HG02885 (cell line): ENCODE measurements at regions not wholly inside any gene's neighbourhood (a gene's known extent, or its start where the extent isn't known, plus 50 kb on each side); places are given as distances from the start of the nearest gene placed in this dataset.

Source experiments
- ATAC-seq: cut with Tn5 transposase; IDR thresholded peaks from one replicate; pipeline ENCODE4 v1.9.1; 2021; ENCODE audit warnings: mild to moderate bottlenecking; ENCODE audit not compliant: unreplicated experiment, poor library complexity

DNA sequence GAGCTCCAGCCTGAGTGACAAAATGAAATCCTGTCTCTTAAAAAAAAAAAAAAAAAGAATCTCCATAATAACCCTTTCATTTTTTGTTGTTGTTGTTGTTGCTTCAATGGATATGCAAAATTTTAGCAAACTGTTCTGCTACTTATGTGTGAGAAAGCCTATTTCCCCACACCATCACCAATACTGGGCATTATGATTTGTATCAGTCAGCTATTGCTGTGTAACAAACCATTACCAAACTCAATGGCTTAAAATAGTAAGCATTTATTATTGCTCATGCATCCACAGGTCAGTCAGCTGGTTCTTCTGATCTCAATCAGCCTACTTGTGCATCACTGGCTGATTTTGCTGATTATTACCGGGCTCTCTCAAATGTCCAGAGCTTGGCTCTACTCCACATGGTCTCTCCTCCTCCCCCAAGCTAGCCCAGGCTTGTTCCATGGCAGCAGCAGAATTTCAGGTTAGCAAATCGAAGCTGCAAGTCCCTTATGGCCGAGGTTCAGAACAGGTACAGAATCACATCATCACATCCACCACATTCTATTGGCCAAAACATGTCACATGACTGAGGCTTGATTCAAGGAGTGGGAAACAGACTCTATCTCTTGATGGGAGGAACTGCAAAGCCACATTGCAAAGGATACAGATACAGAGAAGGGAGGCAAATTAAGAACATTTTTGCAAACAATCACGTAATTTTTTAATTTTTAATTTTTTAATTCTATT lies 135.1 kb downstream of the MN1 start:
- no peak for ATAC-seq

DNA sequence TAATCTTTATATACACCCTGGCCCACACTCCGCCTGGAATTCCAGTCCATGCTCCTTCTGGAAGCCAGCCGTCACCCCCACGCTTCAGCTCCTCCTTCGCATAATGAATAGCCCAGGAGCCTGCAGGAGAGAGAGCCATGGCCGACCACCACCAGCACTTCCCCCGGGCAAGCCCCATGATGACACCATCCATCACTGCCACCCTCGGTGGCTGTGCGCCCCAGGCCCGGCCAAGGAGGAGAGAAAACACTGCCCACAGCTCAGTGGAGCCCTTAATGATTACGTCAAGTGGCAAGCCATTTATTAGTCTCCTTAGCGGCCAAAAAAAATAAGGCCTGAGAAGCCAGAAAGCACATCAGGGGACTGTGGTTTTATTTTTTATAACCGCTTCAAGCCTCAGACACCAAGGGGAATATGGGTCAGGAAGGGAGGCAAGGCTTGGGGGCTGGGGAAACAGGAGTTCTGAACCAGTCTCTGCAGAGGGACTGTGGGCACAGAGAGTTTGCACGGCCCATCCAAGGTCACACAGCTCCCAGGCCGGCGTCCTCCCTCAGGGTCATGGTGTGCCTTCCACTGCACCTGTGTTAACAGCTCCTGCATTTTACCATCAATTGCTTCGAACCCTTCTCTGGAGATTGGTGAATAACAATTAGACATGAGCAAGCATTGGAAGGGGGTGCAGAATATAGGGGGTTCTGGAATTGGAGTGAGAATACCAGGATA lies 134.3 kb downstream of the MN1 start:
- no peak for ATAC-seq

DNA sequence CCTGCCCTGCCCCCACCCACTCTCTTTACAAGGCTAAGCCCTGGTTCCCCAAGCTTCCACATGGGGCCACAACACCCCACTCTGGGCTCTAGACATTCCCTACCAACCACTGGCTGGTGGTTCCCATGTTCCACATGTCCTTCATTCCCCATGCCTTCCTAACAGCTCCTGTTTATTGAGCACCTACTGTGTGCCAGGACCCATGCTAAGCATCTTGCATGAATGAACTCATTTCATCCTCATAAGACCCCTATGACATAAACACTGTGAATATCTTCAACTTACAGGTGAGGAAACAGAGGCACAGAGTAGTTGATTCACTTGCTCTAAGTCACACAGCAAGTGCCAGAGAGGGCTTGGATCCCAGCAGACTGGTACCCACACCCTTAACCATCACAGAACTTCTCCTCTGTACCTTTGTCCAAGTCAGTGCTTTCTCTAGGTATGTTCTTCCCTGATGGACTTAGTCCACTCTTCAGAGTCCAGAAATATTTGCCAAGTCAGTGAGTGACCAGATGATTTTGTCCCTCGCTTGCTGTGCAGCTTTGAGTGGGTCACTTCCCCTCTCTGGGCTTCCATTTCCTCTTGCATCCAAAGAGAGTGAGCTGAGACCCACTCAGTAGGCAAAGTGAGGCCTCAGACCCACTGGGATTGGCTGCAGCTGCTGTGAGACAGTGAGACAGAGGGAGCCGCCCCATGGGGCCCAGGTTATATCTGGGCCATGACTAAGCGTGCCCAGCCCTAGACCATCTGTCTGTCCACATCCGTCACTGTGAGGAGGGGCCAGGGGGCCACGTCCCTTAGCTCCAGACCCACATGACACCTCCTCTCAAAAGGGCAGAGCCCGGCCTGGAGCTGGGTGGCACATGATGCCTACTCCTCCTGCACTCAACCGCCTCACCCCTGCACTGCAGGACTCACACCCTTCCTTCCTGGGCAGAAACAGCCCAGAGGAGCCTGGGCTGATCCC lies 132.4 kb downstream of the MN1 start:
- no peak for ATAC-seq

DNA sequence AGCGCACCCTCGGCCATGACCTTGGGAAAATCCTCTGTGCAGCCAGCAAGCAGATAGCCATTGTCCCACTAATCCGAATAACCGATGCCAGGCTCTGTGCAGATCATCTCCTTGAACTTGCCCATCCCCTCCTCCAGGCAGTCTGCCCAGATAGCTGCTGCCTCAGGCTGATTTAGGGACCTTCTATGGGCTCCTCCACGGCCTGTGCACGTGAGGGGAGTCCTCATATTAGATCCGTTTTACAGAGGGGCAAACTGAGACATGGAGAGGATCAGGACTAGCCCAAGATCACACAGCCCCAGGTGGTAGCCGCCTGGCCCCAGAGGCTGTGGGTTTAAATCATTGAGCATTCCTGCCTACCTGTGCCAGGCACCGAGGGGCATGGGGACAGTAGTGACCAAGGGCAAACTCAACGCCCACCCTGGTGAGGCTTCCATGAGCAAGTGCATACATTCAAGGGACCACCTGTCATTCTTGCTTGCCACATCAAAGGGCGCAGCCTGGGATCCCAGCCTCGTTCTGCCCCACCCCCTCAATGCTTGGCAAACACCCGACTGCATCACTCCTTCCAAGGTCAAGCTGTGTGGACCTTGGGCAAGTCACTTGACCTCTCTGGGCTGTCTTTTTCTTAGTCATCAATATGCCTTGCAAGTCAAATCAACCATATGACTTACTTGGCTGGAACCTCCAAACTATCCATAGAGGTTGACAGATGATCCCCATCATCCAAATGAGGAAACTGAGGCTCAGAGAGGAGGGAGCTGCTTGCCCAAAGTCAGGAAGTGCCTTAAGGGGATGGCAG lies 131.6 kb downstream of the MN1 start:
- no peak for ATAC-seq

DNA sequence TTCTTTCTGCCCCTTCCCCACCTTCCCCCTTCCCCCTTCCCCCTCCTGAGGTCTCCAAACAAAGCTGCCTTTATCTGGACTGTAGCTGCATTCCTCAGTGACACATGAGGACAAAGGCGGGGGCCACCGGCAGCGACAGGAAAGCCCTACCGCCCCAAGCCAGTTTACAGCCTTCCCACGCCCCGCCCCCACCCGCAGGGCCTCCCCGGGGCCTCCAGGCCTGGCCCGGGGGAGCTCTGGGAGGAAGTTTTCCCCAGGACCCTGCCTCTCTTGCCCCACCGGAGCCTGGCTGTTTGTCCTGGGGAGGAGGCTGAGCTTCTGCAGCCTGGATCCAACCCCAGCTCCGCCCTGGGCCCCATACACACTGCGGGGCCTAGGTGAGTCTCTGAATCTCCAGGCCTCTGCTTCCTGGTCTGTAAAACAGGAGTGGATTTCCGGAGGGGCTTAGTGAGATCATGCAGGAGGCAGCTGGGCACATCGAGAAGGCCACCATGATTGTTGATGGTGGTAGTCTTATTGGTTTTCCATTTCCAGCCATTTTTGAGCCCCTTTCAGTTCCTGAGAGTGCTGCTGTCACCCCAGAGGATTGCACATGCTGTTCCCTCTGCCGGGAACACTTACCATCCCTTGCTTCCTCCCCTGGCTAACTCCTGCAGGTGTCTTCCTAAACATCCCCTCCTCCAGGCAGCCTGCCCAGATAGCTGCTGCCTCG lies 130.7 kb downstream of the MN1 start:
- no peak for ATAC-seq

DNA sequence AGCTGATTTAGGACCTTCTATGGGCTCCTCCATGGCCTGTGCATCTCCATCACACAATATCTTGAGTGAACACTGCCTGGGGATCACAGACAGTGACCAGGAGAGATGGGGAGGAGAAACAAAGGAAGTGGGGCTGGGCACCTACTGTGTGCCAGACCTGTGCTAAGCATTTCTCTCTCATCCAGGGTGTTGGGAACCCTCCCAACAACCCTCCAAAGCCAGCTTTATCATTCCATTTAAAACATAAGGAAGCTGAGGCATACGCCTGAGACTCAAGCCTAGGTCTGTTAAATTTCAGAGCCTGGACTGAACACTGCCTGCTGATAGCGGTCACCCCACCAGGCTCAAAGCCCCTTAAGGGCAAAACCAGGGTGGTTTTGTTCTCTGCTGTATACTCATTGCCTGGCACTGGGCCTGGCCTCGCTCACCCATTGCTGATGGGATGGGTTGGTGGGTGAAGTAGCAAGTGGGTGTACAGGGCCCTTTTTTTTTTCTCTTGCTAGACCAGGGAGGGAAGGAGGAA lies 130.1 kb downstream of the MN1 start:
- no peak for ATAC-seq

DNA sequence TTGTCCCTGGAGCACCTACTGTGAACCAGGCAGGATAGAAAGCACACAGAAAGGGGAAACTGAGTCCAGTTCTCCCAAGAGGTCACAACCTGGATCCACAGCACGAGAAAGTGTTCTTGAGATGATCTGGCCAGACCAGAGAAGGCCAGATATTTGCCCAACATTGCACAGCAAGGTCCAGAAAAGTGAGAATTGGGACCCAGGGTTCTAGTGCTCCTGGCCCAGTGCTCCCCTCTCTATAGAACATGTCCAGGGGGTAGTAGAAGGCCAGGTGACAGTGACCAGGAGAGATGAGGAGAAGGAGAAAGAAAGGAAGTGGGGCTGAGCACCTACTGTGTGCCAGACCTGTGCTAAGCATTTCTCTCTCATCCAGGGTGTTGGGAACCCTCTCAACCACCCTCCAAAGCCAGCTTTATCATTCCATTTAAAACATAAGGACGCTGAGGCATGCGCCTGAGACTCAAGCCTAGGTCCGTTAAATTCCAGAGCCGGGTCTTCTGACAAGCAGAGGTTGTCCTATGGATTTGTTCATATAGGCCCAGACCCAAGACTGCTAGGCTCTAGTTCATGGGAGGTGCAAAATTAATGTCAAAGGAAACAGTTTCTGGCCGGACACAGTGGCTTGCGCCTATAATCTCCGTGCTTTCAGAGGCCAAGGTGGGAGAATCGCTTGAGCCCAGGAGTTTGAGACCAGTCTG lies 128.7 kb downstream of the MN1 start:
- ATAC-seq = no peak

DNA sequence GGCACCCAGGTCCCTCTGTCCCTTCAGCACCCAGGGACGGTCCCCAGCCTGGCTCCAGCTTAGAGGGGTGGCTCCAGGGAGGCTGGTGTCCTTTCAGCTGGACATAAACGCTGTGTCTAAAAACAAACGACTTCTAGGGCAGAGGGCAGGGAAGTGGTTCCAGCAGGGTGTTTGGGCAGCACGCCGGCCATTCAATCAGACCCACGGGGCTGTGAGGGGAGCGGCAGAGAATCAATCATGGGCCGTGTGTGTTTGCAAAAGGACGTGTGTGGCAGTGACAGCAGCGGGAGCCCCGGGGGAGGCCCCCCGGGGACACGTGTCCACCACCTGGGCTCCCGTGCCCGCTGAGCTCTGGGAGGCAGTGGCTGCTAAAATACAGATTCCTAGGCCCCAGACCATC lies 127.7 kb downstream of the MN1 start:
- no peak for ATAC-seq

DNA sequence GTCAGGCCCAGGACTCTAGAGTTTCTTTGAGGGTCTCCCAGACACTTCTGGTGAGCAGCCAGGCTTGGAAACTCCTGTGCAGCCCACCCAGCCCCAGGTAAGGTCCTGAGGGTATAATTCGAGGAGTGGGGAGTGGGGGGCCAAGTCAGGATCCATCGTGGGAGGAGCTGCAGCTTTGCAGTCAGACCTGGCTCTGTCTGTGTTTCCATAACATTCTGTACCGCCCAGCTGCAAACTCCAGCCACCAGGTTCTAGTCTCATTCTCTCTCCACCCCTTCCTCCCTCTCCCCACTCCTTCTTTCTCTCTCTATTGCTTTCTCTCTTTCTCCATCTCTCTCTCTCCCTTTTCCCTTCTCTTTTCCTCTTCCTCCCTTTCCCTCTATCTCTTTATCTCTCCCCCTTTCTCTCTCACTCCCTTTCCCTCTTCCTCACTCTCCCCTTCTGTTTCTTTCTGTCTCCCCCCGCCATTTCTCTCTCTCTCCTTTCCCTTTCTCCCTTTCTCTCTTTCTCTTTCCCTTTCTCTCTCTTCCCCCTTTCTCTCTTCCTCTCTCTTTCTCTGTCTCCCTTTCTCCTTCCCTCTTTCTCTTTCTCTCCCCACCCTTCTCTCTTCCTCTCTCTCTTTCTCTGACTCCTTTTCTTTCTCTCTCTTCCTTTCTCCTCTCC lies 127.2 kb downstream of the MN1 start:
- ATAC-seq = no peak

DNA sequence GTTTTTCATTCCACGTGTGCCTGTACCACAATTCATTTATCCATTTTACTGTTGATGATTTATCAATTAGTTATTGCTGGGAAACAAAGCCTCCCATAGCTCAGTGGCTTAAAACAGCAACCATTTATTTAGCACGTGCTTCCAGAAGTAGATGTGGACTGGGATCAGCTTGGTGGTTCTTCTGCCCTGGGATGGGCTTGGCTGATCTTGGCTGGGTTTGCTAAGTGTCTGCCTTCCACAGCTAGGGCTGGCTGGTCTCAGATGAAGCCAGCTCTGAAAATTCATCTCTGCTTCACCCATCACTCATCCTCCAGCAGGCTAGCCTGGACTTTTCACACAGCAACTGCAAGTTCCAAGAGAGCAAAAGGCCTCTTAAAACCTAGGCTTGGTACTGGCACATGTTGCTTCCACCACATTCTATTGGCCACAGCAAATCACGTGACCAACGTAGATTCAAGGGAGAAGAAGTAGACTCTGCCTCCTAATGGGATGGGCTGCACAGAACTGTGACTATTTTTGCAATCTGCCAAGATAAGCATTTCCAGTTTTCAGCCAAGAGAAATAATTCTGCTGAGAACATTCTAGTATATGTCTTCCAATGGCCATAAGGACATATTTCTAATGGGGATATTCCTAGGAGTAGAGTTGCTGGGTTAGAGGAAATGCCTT lies 124.9 kb downstream of the MN1 start:
- ATAC-seq = no peak

DNA sequence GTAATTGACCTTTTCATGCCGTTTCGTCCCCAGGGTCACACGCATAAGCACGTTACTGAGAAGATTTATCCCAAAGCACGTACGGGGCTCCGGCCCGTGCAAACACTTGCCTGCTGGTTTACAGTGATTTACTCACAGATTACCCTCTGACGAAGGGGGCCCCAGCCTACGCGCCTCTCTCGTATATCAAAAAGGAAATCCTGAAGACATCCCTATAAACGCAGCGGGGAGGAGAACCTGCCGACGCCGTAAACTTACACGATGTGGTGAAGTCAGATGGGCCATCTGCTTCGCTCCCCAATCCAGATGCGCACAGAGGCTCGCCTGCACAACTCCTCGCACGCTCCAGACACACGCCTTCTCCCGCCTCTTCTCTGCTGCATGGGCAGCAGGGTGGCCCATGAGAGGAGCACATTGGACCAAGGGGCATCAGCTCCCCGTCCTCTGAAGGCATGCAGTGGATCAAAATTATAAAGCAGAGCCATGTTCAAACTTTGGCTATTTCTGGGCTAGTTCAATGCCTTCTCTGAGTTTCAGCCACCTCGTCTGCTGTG lies 123.6 kb downstream of the MN1 start:
- ATAC-seq = no peak

DNA sequence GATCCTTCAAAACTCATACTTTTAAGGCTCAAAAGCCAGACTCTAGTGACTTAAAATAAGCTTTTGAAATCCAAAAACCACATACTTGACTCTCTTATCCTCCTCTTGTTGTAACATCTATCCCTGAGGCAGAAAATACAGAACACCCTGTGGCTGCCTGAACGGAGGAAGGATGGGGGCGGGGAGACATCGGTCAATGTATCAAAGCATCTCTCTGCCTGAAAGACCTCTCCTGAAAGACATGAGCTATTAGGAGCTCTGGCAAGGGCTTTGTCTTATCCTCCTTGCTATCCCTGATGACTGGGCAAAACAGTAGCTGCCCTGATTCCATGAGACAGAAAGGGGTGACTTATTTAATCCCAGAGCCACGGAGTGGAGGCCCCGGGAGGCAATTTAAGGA lies 122.4 kb downstream of the MN1 start:
- no peak for ATAC-seq

DNA sequence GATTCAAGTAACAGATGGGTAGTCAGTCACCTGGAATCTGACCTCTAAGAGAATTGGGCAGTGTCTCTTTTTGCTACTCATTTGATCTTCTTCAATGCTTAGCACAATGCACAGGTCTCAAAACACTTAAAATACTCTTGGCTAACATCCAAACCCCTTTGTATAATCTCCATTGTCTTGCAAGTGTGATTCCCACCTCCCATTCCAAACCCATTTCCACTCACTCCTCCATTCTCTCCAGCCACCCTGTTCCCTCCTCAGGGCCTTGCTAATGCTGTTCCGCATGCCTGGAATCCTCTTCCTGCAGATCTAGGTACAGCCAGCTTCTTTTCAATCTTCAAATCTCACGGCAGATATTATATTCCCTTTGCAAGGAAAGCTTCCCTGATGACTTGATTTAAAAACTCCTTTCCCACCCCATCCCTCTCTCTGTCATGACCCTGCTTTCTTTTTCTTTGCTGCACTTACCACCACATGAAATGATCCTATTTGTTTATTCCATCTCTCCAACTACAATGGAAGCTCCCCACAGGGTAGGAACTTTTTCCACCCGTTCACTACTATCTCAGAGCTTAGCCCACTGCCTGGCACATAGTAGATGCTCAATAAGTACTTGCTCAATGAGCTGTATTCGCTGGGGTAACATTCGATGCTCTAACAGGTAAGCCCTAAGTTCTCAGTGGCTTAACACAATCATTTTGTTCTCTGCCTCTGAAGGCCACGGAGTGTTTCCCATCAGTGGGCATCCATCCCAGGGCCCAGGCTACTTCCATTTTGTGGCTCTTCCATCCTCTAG lies 121.7 kb downstream of the MN1 start:
- no peak for ATAC-seq

DNA sequence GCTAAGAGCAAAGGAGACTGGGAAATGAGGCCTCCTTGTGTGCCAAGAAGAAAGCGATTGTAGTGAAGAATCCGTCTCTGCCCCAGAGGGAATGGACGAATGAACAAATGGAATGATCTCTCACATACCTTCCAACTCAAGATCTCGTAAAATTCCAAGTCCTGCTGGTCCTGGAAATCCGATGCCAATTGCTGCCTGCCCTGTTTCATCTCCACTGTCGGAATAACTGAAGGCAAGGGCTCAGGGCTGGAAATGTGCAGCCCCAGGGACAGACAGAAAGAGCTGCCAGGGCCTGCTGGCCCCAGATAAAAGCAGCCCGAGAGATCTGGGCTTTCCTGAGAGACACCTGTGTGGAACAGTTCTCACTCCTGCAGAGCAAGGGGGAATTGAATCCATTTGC lies 120.9 kb downstream of the MN1 start:
- ATAC-seq = no peak

DNA sequence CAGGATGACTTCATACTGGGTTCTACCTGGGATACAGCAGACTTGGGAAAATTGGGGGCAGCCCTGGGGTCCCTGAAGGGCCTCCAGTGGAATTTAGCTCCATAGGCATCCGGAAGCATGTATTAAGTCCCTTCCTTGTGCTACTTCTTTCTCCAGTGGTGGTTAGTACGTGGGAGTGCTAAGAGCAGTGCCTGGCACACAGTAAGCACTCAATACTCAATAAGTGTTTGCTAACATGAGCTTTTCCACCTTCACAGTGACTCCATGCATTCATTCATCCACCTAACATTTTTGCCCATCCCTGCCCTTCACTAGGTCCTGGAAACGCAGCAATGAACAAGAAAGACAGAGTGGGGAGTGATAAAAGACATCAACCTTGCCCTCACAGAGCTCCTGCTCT lies 120.5 kb downstream of the MN1 start:
- no peak for ATAC-seq

DNA sequence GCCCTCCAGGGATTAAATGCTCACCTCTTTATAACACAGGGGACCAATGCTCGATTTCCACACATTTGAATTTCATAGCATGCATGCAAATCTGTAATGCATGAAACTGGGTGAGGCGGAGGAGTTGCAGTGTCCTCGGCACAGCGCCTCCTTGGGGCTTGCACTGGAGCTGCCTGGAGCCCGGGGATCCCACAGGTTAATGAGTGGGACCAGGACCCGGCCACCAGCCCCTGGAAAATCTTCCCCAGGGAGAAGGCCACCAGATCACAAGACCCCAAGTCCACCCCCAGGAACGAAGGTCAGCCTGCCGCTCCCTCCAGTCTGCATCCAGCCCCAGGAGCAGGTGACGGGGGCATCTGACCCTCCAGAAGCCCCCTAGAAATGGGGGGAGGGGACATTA lies 119.1 kb downstream of the MN1 start:
- ATAC-seq = no peak

DNA sequence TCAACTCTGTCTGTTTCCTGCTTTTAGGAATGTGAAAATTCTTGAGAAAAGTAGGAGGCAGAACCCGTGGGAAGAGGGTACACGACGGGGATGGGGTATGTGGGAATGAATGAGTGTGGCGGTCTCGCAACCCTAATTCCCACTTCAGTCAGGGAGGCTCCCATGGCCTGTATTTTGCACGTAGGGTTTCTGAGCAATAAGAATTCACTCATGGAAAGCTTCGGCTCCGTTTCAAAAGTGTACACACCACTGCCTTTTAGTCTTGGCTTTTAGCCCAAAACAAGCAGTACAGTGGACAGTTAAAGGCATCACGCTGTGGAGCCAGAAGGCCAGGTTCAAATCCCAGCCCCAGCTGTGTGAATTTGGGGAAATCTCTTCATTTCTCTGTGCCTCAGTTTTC lies 116.7 kb downstream of the MN1 start:
- ATAC-seq = no peak
